HUES6 (cell line): ENCODE measurements at regions not wholly inside any gene's neighbourhood (a gene's known extent, or its start where the extent isn't known, plus 50 kb on each side); places are given as distances from the start of the nearest gene placed in this dataset.
A peak's percentile ranks its signal among the peaks of the same experiment; 100 is the strongest.
"Not testable (repeated sequence)": the region's sequence is repeated elsewhere in the genome, so short reads cannot be mapped to it uniquely, and the experiment has no call there.

Experiments
- H3K27ac ChIP-seq: 2 replicates; pipeline ENCODE4 v1.7.0; 2013; ENCODE audit warnings: low read depth, mild to moderate bottlenecking, low read length, inconsistent platforms
- H3K27me3 ChIP-seq: 2 replicates; pipeline ENCODE4 v1.6.1; 2013; ENCODE audit warnings: low read length; ENCODE audit not compliant: control insufficient read depth, insufficient read depth
- H3K36me3 ChIP-seq: 2 replicates; pipeline ENCODE4 v1.6.1; 2013; ENCODE audit warnings: low read length; ENCODE audit not compliant: control insufficient read depth, insufficient read depth
- H3K4me1 ChIP-seq: 2 replicates; pipeline ENCODE4 v1.6.1; 2013; ENCODE audit warnings: low read length; ENCODE audit not compliant: control insufficient read depth, insufficient read depth
- H3K4me3 ChIP-seq: 2 replicates; pipeline ENCODE4 v1.5.1; 2013; ENCODE audit warnings: low read depth, low read length
- H3K9ac ChIP-seq: one replicate; pipeline ENCODE4 v1.6.1; 2013; ENCODE audit warnings: mild to moderate bottlenecking, low read length
- H3K9me3 ChIP-seq: 2 replicates; pipeline ENCODE4 v1.6.1; 2013; ENCODE audit warnings: low read depth, low read length; ENCODE audit not compliant: control insufficient read depth, insufficient read depth

GRCh38 chr4:106569146-106570031 lies 200.8 kb upstream of the GIMD1 start:
- H3K36me3 ChIP-seq, result no peaks in the 10 kb centered on the region
- no peak overlapping the region for H3K27ac ChIP-seq
- no peak overlapping the region for H3K4me3 ChIP-seq

GRCh38 chr4:106565727-106566126 lies 197.1 kb upstream of the GIMD1 start:
- H3K27me3 ChIP-seq, result no peaks in the 10 kb centered on the region

More at GRCh38 chr4:106569146-106570031, 200.8 kb upstream of the GIMD1 start:
- H3K4me1 ChIP-seq, result no peaks in the 10 kb centered on the region
- no peak overlapping the region for H3K9ac ChIP-seq
- no peaks in the 10 kb centered on the region for H3K27me3 ChIP-seq
- no peaks in the 10 kb centered on the region for H3K9me3 ChIP-seq

GRCh38 chr4:106563637-106564036 lies 195.1 kb upstream of the GIMD1 start:
- H3K9ac ChIP-seq, H3K27ac ChIP-seq, H3K9me3 ChIP-seq, H3K4me1 ChIP-seq, H3K4me3 ChIP-seq, H3K27me3 ChIP-seq, H3K36me3 ChIP-seq: not testable (repeated sequence)

More at GRCh38 chr4:106565727-106566126, 197.1 kb upstream of the GIMD1 start:
- Histone ChIP-seq H3K36me3 (no peaks in the 10 kb centered on the region), H3K9ac (no peak overlapping the region), H3K27ac (no peak overlapping the region), H3K4me1 (no peaks in the 10 kb centered on the region), H3K9me3 (0 out of 2 replicates have a peak, but pooled peaks cover 7% of the 10 kb centered on the region), H3K4me3 (no peak overlapping the region)

GRCh38 chr4:106551724-106552123 lies 183.1 kb upstream of the GIMD1 start:
- H3K27ac ChIP-seq, result peak overlapping the region; percentile 81; the same call in 1 of the 2 replicates

GRCh38 chr4:106548446-106549044 lies 180.0 kb upstream of the GIMD1 start:
- Histone ChIP-seq H3K36me3 (no peaks in the 10 kb centered on the region), H3K27me3 (no peaks in the 10 kb centered on the region), H3K4me1 (peaks cover 17% of the 10 kb centered on the region; the same call in 1 of the 2 replicates), H3K27ac (no peak overlapping the region), H3K9me3 (peaks cover 3% of the 10 kb centered on the region; the same call in 1 of the 2 replicates), H3K4me3 (no peak overlapping the region), H3K9ac (no peak overlapping the region)

More at GRCh38 chr4:106551724-106552123, 183.1 kb upstream of the GIMD1 start:
- Histone ChIP-seq H3K9me3 (peaks cover 3% of the 10 kb centered on the region; the same call in 1 of the 2 replicates), H3K4me3 (no peak overlapping the region; the same call in 1 of the 2 replicates), H3K9ac (peak overlapping the region; percentile 73), H3K36me3 (no peaks in the 10 kb centered on the region), H3K27me3 (no peaks in the 10 kb centered on the region), H3K4me1 (peaks cover 17% of the 10 kb centered on the region; the same call in 1 of the 2 replicates)

GRCh38 chr4:106546370-106546769 lies 177.8 kb upstream of the GIMD1 start:
- H3K4me3 ChIP-seq, result no peak overlapping the region
- H3K27ac ChIP-seq, result no peak overlapping the region
- no peaks in the 10 kb centered on the region for H3K36me3 ChIP-seq
- no peak overlapping the region for H3K9ac ChIP-seq
- H3K4me1 ChIP-seq, result peaks cover 11% of the 10 kb centered on the region; the same call in 1 of the 2 replicates
- 0 out of 2 replicates have a peak, but pooled peaks cover 3% of the 10 kb centered on the region for H3K9me3 ChIP-seq
- no peaks in the 10 kb centered on the region for H3K27me3 ChIP-seq

GRCh38 chr4:106542609-106543008 lies 174.0 kb upstream of the GIMD1 start:
- not testable (repeated sequence) for H3K4me1 ChIP-seq, H3K9me3 ChIP-seq, H3K27me3 ChIP-seq, H3K9ac ChIP-seq, H3K36me3 ChIP-seq, H3K27ac ChIP-seq, H3K4me3 ChIP-seq

GRCh38 chr4:106541253-106541652 lies 172.7 kb upstream of the GIMD1 start:
- H3K4me3 ChIP-seq, result no peak overlapping the region
- H3K27me3 ChIP-seq, result no peaks in the 10 kb centered on the region
- H3K27ac ChIP-seq, result no peak overlapping the region
- no peaks in the 10 kb centered on the region for H3K9me3 ChIP-seq
- no peaks in the 10 kb centered on the region for H3K36me3 ChIP-seq
- no peaks in the 10 kb centered on the region for H3K4me1 ChIP-seq
- H3K9ac ChIP-seq, result no peak overlapping the region

GRCh38 chr4:106530821-106531220 lies 162.2 kb upstream of the GIMD1 start:
- Histone ChIP-seq H3K27me3 (no peaks in the 10 kb centered on the region), H3K36me3 (no peaks in the 10 kb centered on the region), H3K4me3 (no peak overlapping the region), H3K9ac (no peak overlapping the region), H3K9me3 (no peaks in the 10 kb centered on the region), H3K4me1 (no peaks in the 10 kb centered on the region; the same call in 1 of the 2 replicates), H3K27ac (no peak overlapping the region)

GRCh38 chr4:106530024-106530361 lies 161.4 kb upstream of the GIMD1 start:
- Histone ChIP-seq H3K4me3 (no peak overlapping the region), H3K4me1 (no peaks in the 10 kb centered on the region; the same call in 1 of the 2 replicates), H3K27ac (no peak overlapping the region), H3K36me3 (no peaks in the 10 kb centered on the region), H3K27me3 (no peaks in the 10 kb centered on the region), H3K9me3 (no peaks in the 10 kb centered on the region), H3K9ac (no peak overlapping the region)
